PC-9 (cell line): ENCODE measurements at regions not wholly inside any gene's neighbourhood (a gene's known extent, or its start where the extent isn't known, plus 50 kb on each side); places are given as distances from the start of the nearest gene placed in this dataset.

Source experiments
- EZH2 ChIP-seq: fragments of 200-600 bp; sonication (generic); IDR thresholded peaks from 2 replicates; pipeline ENCODE4 v1.8.0; 2017; ENCODE audit warnings: antibody characterized with exemption, low read depth
- TF ChIP-seq, protein P1 (sequence below): fragments of 200-600 bp; sonication (generic); conservative IDR thresholded peaks from 2 replicates; pipeline ENCODE4 v1.6.1; 2017; ENCODE audit warnings: mixed run types, antibody characterized with exemption, mild to moderate bottlenecking, moderate library complexity

- TF ChIP-seq EZH2 = no peak
- TF ChIP-seq, protein P1, sequence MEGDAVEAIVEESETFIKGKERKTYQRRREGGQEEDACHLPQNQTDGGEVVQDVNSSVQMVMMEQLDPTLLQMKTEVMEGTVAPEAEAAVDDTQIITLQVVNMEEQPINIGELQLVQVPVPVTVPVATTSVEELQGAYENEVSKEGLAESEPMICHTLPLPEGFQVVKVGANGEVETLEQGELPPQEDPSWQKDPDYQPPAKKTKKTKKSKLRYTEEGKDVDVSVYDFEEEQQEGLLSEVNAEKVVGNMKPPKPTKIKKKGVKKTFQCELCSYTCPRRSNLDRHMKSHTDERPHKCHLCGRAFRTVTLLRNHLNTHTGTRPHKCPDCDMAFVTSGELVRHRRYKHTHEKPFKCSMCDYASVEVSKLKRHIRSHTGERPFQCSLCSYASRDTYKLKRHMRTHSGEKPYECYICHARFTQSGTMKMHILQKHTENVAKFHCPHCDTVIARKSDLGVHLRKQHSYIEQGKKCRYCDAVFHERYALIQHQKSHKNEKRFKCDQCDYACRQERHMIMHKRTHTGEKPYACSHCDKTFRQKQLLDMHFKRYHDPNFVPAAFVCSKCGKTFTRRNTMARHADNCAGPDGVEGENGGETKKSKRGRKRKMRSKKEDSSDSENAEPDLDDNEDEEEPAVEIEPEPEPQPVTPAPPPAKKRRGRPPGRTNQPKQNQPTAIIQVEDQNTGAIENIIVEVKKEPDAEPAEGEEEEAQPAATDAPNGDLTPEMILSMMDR = no peak
Observed at GRCh38 chr6:101146389-101146788, 247.1 kb upstream of the GRIK2 start.
